GM21360 (cell line): ENCODE measurements at regions not wholly inside any gene's neighbourhood (a gene's known extent, or its start where the extent isn't known, plus 50 kb on each side); places are given as distances from the start of the nearest gene placed in this dataset.

Experiments used
- ATAC-seq: cut with Tn5 transposase; IDR thresholded peaks from one replicate; pipeline ENCODE4 v1.9.1; 2021; ENCODE audit warnings: mild to moderate bottlenecking, moderate library complexity; ENCODE audit not compliant: unreplicated experiment

GRCh38 chr7:159269745-159270144 is 125.1 kb upstream of the VIPR2 start:
- ATAC-seq, result no peak

- ATAC-seq, result no peak
These were observed 118.8 kb upstream of the VIPR2 start for GRCh38 chr7:159263430-159263829.

GRCh38 chr7:159253657-159254056 is 109.0 kb upstream of the VIPR2 start:
- no peak for ATAC-seq

- no peak for ATAC-seq
These were observed 105.8 kb upstream of the VIPR2 start for GRCh38 chr7:159250471-159250870.

DNA sequence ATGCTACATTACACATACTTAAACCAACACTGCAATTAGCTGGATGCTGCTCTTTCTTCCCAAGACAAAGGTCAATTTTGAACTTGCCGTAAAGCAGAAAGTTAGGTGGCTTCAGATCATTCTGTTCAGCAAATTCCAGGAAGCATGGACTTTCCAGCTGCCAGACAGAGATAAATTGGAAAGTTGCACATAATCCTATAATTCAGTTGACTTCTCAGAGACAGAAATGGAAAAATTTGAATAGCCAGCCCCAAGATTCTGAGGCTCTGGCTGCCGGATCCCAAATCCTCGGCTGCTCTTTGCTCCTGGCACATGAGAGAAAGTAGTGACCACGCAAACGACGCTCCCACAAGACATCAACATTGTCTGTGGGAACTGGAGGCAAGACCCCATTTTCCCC is 105.0 kb upstream of the VIPR2 start:
- ATAC-seq, result no peak

GRCh38 chr7:159247910-159248309 is 103.2 kb upstream of the VIPR2 start:
- no peak for ATAC-seq

DNA sequence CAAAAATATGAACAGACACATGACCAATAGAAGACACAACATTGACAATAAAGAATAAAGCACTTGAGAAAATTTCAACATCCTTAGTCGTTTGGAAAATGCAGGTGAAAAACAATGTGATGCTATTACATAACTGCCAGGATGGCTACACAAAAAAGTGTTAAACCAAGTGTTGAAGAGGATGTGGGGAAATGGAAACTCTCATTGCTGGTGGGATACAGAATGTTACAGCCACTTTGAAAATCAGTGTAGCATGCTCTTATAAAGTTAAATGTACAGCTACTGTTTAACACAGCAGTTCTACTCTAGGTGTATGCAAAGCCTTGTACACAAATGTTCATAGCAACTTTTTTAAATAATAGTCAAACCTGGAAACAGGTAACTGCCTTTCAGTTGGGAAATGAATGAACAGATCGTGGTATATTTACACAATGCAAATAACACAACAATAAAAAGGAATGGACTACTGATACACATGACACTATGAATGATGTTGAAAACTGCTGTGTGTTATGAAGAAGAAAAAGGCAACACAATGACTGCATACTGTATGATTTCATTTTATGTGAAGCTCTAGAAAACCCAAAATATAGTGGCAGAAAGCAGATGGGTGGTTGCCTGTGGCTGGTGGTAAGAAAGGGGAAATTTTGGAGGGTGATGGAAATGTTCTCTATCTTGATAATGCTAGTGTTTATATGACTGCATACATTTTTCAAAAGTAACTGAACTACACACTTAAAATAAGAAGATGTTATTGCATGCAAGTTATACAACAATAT is 102.2 kb upstream of the VIPR2 start:
- no peak for ATAC-seq

DNA sequence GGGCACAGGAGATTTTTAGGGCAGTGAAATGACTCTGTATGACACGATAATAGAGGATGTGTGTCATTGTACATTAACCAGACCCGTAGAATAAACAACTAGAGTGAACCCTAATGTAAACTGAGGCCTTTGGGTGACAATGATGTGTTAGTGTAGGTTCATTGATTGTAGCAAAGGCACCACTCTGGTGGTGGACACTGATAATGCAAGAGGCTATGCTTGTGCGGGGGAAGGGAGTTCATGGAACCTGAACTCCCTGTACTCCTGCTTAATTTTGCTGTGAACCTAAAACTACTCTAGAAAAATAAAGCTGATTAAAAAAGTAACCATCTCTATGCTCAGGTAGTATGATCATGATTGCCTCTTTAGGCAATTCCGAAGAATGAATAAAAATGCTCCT is 96.3 kb upstream of the VIPR2 start:
- ATAC-seq, result no peak

DNA sequence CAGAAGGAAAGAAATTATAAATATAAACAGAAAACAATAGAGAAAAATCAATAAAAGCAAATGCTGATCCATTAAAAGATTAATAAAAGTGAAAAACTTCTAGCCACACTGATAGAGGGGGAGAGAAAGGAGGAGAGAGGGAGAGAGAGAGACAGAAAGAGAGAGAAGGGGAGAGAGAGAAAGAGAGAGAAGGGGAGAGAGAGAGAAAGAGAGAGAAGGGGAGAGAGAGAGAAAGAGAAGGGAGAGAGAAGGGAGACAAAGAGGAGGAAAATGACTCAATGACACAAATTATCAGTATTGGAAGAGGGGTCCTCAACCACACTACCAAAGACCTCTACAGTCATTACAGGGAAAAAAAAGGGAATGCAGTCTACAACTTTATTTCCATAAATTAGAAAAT is 94.4 kb upstream of the VIPR2 start:
- no peak for ATAC-seq

DNA sequence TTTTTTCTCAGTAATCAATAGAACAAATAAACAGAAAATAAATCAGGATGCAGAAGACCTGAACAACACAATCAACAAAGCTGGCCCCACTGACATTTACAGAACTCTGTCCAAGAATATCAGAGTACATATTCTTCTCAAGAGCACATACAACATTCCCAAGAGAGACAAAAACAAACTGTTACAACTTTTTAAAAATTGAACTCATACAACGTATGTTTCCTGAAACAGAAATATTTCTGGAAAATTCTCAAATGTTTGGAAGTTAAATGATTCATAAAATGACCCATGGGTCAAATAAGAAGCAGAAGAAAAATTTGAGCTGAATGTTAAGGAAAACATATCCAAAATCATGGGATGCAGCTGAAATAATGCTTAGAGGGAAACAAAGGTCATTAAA is 93.9 kb upstream of the VIPR2 start:
- ATAC-seq, result no peak

- ATAC-seq, result no peak
These were observed 92.5 kb upstream of the VIPR2 start for GRCh38 chr7:159237022-159237653.

- no peak for ATAC-seq
These were observed 86.3 kb upstream of the VIPR2 start for GRCh38 chr7:159231017-159231416.

GRCh38 chr7:159229683-159230475 is 85.2 kb upstream of the VIPR2 start:
- no peak for ATAC-seq

GRCh38 chr7:159227433-159227832 is 82.8 kb upstream of the VIPR2 start:
- ATAC-seq, result no peak

- ATAC-seq, result no peak
These were observed 81.5 kb upstream of the VIPR2 start for GRCh38 chr7:159226011-159226702.

DNA sequence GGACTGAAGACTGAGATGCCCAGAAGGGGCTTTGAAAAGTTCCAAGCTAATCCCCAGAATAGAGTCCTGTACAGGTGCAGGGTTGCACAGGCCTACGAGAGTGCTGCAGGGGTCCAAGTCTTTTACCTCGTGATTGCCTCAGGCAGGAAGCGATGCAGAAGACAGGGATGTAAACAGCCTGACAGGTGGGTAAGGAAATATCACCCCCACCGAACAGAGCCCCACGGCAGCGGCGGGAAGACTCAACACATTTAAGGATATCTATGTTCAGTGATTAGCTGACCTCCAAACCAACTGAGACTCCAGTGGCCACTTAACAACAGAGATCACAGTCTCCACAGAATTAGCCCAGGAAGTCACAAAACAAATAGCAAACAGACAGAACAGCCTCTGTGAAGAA is 73.9 kb upstream of the VIPR2 start:
- no peak for ATAC-seq

DNA sequence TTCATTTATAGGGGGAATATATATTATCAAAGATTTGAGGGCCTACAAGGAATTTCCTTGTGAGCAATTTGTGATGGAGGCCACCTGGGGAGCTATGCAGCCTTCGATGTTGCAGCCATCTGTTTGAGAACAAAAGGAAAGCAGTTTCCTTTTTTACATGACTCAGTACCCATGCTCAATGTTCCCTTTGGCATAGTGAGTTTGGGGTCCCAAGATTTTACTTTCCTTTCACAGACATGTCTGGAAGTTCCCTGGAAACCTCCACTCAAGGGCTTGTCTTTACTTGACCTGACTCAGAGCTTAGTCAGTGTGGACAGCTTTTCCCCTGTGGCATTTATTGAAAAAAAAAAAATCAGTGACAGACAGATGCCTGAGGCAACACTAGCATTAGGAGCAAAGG is 73.5 kb upstream of the VIPR2 start:
- no peak for ATAC-seq

- no peak for ATAC-seq
These were observed 70.4 kb upstream of the VIPR2 start for GRCh38 chr7:159215076-159215475.

DNA sequence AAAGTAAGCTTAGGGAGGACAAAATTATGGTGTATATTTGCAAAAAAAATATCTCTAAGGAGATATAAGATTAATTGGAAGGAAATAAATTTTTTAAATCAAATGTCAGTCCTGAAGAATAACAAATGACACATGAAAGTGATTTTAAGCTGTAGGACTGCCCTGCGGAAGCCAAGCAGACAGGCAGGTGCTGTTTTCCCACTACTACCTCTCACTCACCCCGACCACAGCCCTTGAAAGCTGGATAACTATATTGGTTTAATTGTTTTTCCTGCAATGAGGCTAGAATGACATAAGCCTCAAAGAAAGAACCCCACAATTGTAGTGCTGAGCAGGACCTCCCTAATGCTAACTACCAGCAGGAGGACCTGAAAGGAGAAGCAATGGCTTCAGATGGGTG is 68.6 kb upstream of the VIPR2 start:
- ATAC-seq, result no peak

DNA sequence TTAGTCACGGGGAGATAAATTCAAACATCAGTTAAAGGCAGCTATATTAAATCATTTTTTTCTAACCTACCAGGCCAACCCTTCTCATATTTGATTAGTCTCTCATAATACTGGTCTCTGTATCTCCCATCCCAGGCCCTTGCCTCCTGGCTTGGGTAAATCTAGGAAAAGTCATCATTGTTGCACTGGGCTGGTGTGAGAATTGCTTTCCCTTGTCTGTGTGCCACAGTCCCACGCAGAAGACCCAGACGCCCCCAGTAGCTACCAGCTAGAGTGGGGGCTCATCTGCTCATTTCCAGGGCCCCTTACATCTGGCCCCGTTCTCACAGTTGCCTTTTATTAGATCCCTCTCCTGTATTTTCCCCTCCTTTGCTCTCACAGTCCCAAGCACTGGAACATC is 67.6 kb upstream of the VIPR2 start:
- no peak for ATAC-seq

GRCh38 chr7:159211540-159212182 is 67.0 kb upstream of the VIPR2 start:
- ATAC-seq, result no peak
